Osteoblast (primary cell): ENCODE measurements at regions not wholly inside any gene's neighbourhood (a gene's known extent, or its start where the extent isn't known, plus 50 kb on each side); places are given as distances from the start of the nearest gene placed in this dataset.

Experiments
- DNase-seq: peaks from one replicate; pipeline ENCODE4 v3.0.0; 2011; ENCODE audit warnings: low spot score, mixed read lengths; ENCODE audit not compliant: insufficient read length; ENCODE audit errors: missing footprints
- H2AFZ ChIP-seq: 2 replicates; pipeline ENCODE4 v1.6.0; 2011; ENCODE audit warnings: mild to moderate bottlenecking, low read length
- H3K27ac ChIP-seq: 2 replicates; pipeline ENCODE4 v1.5.1; 2011; ENCODE audit warnings: mild to moderate bottlenecking, low read depth, low read length, moderate library complexity
- H3K27me3 ChIP-seq: 2 replicates; pipeline ENCODE4 v1.6.0; 2012; ENCODE audit warnings: mild to moderate bottlenecking, control low read depth, inconsistent platforms, low read length, moderate library complexity; ENCODE audit not compliant: insufficient read depth
- H3K36me3 ChIP-seq: 2 replicates; pipeline ENCODE4 v1.5.1; 2011; ENCODE audit warnings: mild to moderate bottlenecking, low read length, control low read depth, moderate library complexity; ENCODE audit not compliant: insufficient read depth
- H3K4me1 ChIP-seq: 2 replicates; pipeline ENCODE4 v1.5.1; 2011; ENCODE audit warnings: mild to moderate bottlenecking, low read length, control low read depth, moderate library complexity; ENCODE audit not compliant: insufficient read depth
- H3K4me2 ChIP-seq: 2 replicates; pipeline ENCODE4 v1.6.0; 2011; ENCODE audit warnings: mild to moderate bottlenecking, low read length; ENCODE audit not compliant: insufficient read depth
- H3K4me3 ChIP-seq: fragments of 200-600 bp; sonication (generic); 3 replicates; pipeline ENCODE4 v1.5.1; 2012; ENCODE audit warnings: mild to moderate bottlenecking, low read length, inconsistent platforms; ENCODE audit not compliant: insufficient read depth
- H3K79me2 ChIP-seq: 2 replicates; pipeline ENCODE4 v1.6.0; 2012; ENCODE audit warnings: mild to moderate bottlenecking, low read length, control low read depth, inconsistent platforms; ENCODE audit not compliant: insufficient read depth
- H3K9me3 ChIP-seq: 2 replicates; pipeline ENCODE4 v1.5.1; 2011; ENCODE audit warnings: low read depth, low read length, control low read depth
- H4K20me1 ChIP-seq: 2 replicates; pipeline ENCODE4 v1.6.0; 2012; ENCODE audit warnings: mild to moderate bottlenecking, low read length, control low read depth; ENCODE audit not compliant: insufficient read depth
- CTCF ChIP-seq: IDR thresholded peaks from 2 replicates; pipeline ENCODE4 v1.5.1; 2011; ENCODE audit warnings: mild to moderate bottlenecking, low read depth, low read length, moderate library complexity; ENCODE audit errors: extremely low read depth

- Histone ChIP-seq H3K27ac (no peak overlapping the region), H3K4me1 (no peaks in the 10 kb centered on the region), H3K4me3 (no peak overlapping the region), H3K9me3 (no peaks in the 10 kb centered on the region), H2AFZ (no peak overlapping the region), H3K36me3 (no peaks in the 10 kb centered on the region), H4K20me1 (no peaks in the 10 kb centered on the region), H3K79me2 (no peaks in the 10 kb centered on the region), H3K27me3 (peaks cover 48% of the 10 kb centered on the region), H3K4me2 (no peak overlapping the region)
- no peak for DNase-seq
- no peak for TF ChIP-seq CTCF
Observed at GRCh38 chrX:39170464-39170863, 369.2 kb downstream of the MID1IP1 start.

GRCh38 chrX:39171686-39172085 lies 370.4 kb downstream of the MID1IP1 start:
- DNase-seq: no peak
- TF ChIP-seq CTCF: no peak

GRCh38 chrX:39174241-39174771 lies 373.0 kb downstream of the MID1IP1 start:
- Histone ChIP-seq H3K27ac (no peak overlapping the region), H3K4me2 (no peak overlapping the region), H3K4me3 (no peak overlapping the region), H3K79me2 (no peaks in the 10 kb centered on the region), H3K27me3 (peaks cover 43% of the 10 kb centered on the region), H3K36me3 (no peaks in the 10 kb centered on the region), H4K20me1 (no peaks in the 10 kb centered on the region), H3K4me1 (no peaks in the 10 kb centered on the region), H3K9me3 (no peaks in the 10 kb centered on the region), H2AFZ (no peak overlapping the region)
- no peak for TF ChIP-seq CTCF
- no peak for DNase-seq

More at GRCh38 chrX:39171686-39172085, 370.4 kb downstream of the MID1IP1 start:
- Histone ChIP-seq H4K20me1 (no peaks in the 10 kb centered on the region), H3K4me2 (no peak overlapping the region), H3K4me3 (no peak overlapping the region), H3K27ac (no peak overlapping the region), H2AFZ (no peak overlapping the region), H3K27me3 (peaks cover 43% of the 10 kb centered on the region), H3K4me1 (no peaks in the 10 kb centered on the region), H3K79me2 (no peaks in the 10 kb centered on the region), H3K9me3 (no peaks in the 10 kb centered on the region), H3K36me3 (no peaks in the 10 kb centered on the region)

- Histone ChIP-seq H3K4me2 (no peak overlapping the region), H3K9me3 (no peaks in the 10 kb centered on the region), H3K4me3 (peak overlapping the region; percentile 13), H2AFZ (no peak overlapping the region), H4K20me1 (no peaks in the 10 kb centered on the region), H3K4me1 (no peaks in the 10 kb centered on the region), H3K79me2 (no peaks in the 10 kb centered on the region), H3K27ac (no peak overlapping the region), H3K27me3 (peaks cover 43% of the 10 kb centered on the region), H3K36me3 (no peaks in the 10 kb centered on the region)
- TF ChIP-seq CTCF: no peak
- DNase-seq: no peak
Observed at GRCh38 chrX:39174772-39175417, 373.6 kb downstream of the MID1IP1 start.
